Neuronal stem cell (in vitro differentiated cells): ENCODE measurements at regions not wholly inside any gene's neighbourhood (a gene's known extent, or its start where the extent isn't known, plus 50 kb on each side); places are given as distances from the start of the nearest gene placed in this dataset.
A peak's percentile ranks its signal among the peaks of the same experiment; 100 is the strongest.

ENCODE experiments used
- DNase-seq: peaks from one replicate; pipeline ENCODE4 v3.0.0-alpha.2; 2013; ENCODE audit warnings: low spot score
- H2AFZ ChIP-seq: one replicate; pipeline ENCODE4 v1.6.1; 2013; ENCODE audit warnings: mild to moderate bottlenecking, low read length, inconsistent platforms
- H2AK5ac ChIP-seq: 2 replicates; pipeline ENCODE4 v1.6.1; 2013; ENCODE audit warnings: low read depth, mild to moderate bottlenecking, inconsistent platforms, low read length, moderate library complexity, mixed read lengths
- H2BK120ac ChIP-seq: 2 replicates; pipeline ENCODE4 v1.6.1; 2013; ENCODE audit warnings: low read depth, mild to moderate bottlenecking, inconsistent platforms, low read length, moderate library complexity, mixed read lengths
- H2BK12ac ChIP-seq: one replicate; pipeline ENCODE4 v1.6.1; 2013; ENCODE audit warnings: low read length, inconsistent platforms
- H2BK15ac ChIP-seq: 2 replicates; pipeline ENCODE4 v1.6.1; 2013; ENCODE audit warnings: mild to moderate bottlenecking, low read length, inconsistent platforms, mixed read lengths
- H2BK5ac ChIP-seq: one replicate; pipeline ENCODE4 v1.6.1; 2013; ENCODE audit warnings: inconsistent platforms, mild to moderate bottlenecking, low read length, moderate library complexity
- H3K14ac ChIP-seq: one replicate; pipeline ENCODE4 v1.6.1; 2013; ENCODE audit warnings: low read length, inconsistent platforms
- H3K18ac ChIP-seq: 2 replicates; pipeline ENCODE4 v1.6.1; 2013; ENCODE audit warnings: low read length, inconsistent platforms
- H3K23ac ChIP-seq: 2 replicates; pipeline ENCODE4 v1.6.1; 2013; ENCODE audit warnings: low read depth, mild to moderate bottlenecking, mixed read lengths, low read length, inconsistent platforms; ENCODE audit not compliant: poor library complexity
- H3K27ac ChIP-seq: replicated peaks from 3 replicates; pipeline ENCODE4 v1.5.1; 2013; ENCODE audit warnings: low read length, inconsistent platforms
- H3K27me3 ChIP-seq, 3 experiments: 2 replicates each; pipeline ENCODE4 v1.6.1; 2013; ENCODE audit warnings: low read length in 3 of 3, mild to moderate bottlenecking in 2 of 3, inconsistent platforms in 1 of 3, low read depth in 1 of 3, mixed read lengths in 1 of 3, moderate library complexity in 1 of 3; ENCODE audit not compliant: control insufficient read depth in 3 of 3, insufficient read depth in 3 of 3
- H3K36me3 ChIP-seq, 2 donors: replicated peaks in 1 of 2; 2 replicates each; pipeline ENCODE4 v1.6.1; 2013; ENCODE audit warnings: low read length in 2 of 2; ENCODE audit not compliant: control insufficient read depth in 2 of 2, insufficient read depth in 2 of 2
- H3K4ac ChIP-seq: 2 replicates; pipeline ENCODE4 v1.6.1; 2013; ENCODE audit warnings: inconsistent platforms, mild to moderate bottlenecking, low read length, moderate library complexity
- H3K4me1 ChIP-seq, 2 donors: 1 replicate in 1 of 2; 2 replicates in 1 of 2; pipeline ENCODE4 v1.6.1; 2013; ENCODE audit warnings: low read length in 2 of 2, low read depth in 1 of 2; ENCODE audit not compliant: control insufficient read depth in 2 of 2, insufficient read depth in 1 of 2
- H3K4me2 ChIP-seq: one replicate; pipeline ENCODE4 v1.6.1; 2013; ENCODE audit warnings: mild to moderate bottlenecking, low read length, inconsistent platforms; ENCODE audit not compliant: insufficient read depth, poor library complexity, severe bottlenecking
- H3K4me3 ChIP-seq, 2 donors: 2 replicates each; pipeline ENCODE4 v1.5.1; 2013; ENCODE audit warnings: low read length in 2 of 2, mild to moderate bottlenecking in 2 of 2, inconsistent platforms in 1 of 2, moderate library complexity in 1 of 2
- H3K79me1 ChIP-seq: one replicate; pipeline ENCODE4 v1.6.1; 2013; ENCODE audit warnings: low read depth, mild to moderate bottlenecking, inconsistent platforms, low read length, moderate library complexity
- H3K9ac ChIP-seq: one replicate; pipeline ENCODE4 v1.6.1; 2013; ENCODE audit warnings: mild to moderate bottlenecking, low read depth, low read length, inconsistent platforms; ENCODE audit not compliant: poor library complexity
- H3K9me3 ChIP-seq, 2 donors: replicated peaks in 1 of 2; 2 replicates each; pipeline versions ENCODE3 to v1.6.1; 2013; ENCODE audit warnings: low read length in 2 of 2, mild to moderate bottlenecking in 2 of 2, inconsistent platforms in 1 of 2, low read depth in 1 of 2, mixed read lengths in 1 of 2, moderate library complexity in 1 of 2; ENCODE audit not compliant: control insufficient read depth in 2 of 2, insufficient read depth in 1 of 2
- H4K8ac ChIP-seq: one replicate; pipeline ENCODE4 v1.6.1; 2013; ENCODE audit warnings: low read depth, mild to moderate bottlenecking, inconsistent platforms, low read length, moderate library complexity
- H4K91ac ChIP-seq: one replicate; pipeline ENCODE4 v1.6.1; 2013; ENCODE audit warnings: low read length, low read depth, mild to moderate bottlenecking, inconsistent platforms; ENCODE audit not compliant: poor library complexity
- WGBS, 2 donors: extraction: QIAGEN DNeasy Blood & Tissue Kit; methylation state at CpG; one replicate each; pipeline ENCODE4 v1.1.7; 2013; ENCODE audit warnings: missing lambda C conversion rate in 2 of 2, mixed read lengths in 1 of 2; ENCODE audit not compliant: insufficient read length in 2 of 2, insufficient replicate concordance in 1 of 2; ENCODE audit errors: extremely low coverage in 2 of 2; 5-methylcytosine and 5-hydroxymethylcytosine counted together

DNA sequence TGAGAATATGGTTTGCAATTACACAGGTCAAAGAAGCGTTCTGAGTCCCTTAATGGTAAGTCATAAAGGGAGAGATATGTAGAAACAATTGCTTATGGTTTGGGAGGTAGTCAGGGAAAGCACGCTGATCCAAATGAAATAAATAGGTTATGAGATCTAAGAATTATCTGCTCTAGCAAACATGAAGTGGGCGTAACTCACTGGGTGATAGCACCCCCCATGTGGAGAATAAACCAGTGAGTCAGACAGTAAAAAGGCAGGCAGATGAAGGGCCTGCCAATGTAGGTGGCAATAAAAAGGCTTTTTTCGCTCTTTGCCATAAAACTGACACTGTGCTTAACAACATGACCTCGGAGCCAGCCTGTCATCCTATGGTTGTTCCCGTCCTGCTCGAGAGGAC lies 306.9 kb downstream of the GLRX3 start:
- Histone ChIP-seq H3K27me3 (peaks cover 0 to 3% (median 0%) of the 10 kb centered on the region in 3 experiments), H2AK5ac (peak overlapping the region; percentile 32), H3K18ac (no peak overlapping the region), H3K4me3 (peak overlapping the region in 1 of 2 donors; percentile 71), H3K4ac (no peak overlapping the region), H3K9me3 (peaks cover 0 to 3% of the 10 kb centered on the region in 2 donors), H3K9ac (no peak overlapping the region), H2BK12ac (peak overlapping the region; percentile 97), H4K91ac (peak overlapping the region; percentile 6), H3K27ac (no peak overlapping the region), H4K8ac (no peak overlapping the region), H3K36me3 (no peaks in the 10 kb centered on the region), H2BK120ac (no peak overlapping the region), H3K4me2 (no peak overlapping the region), H3K14ac (no peak overlapping the region), H3K23ac (no peak overlapping the region), H3K4me1 (peaks cover 0 to 3% of the 10 kb centered on the region in 2 donors), H2BK5ac (no peak overlapping the region), H2AFZ (no peak overlapping the region), H2BK15ac (no peak overlapping the region), H3K79me1 (no peaks in the 10 kb centered on the region)
- WGBS, 2 donors, result no CpG with 5 or more reads among the region's 7 CpGs
- DNase-seq, result no peak

DNA sequence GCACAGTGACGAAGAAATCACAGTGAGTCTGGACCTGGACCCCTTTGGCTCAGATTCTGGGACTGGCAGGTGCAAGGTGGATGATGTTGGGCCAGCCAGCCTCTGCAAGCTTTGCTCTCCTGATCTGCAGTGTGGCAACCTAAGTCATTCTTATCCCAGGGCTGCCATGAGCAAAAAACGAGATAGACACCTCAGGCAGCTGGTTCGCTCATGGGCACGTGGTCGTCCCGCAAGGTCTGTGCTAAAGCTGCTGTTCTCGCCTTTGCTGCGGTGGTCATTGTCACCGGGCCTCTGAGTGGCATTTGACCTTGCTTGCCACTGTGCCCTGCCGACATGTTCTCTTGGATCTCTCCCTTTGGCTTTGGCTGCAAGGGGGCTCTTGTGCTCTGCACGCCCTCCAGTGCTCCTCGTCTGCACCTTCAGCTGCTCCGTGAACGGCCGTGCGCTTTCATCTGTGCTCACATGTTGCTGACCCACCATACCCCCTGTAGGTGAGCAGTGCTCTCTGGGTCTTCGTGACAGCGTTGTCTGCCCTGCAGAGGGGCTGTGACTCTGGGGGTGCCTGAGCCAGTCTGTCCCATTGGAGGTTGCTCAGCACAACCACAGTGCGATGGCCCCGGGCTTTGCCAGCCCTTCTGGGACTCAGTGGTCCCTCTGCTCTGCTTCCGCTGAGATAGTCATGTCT lies 317.0 kb downstream of the GLRX3 start:
- Histone ChIP-seq H3K9ac (peak overlapping the region; percentile 61), H3K23ac (peak overlapping the region; percentile 11), H3K4me1 (no peaks in the 10 kb centered on the region), H3K4me3 (no peak overlapping the region), H2AFZ (no peak overlapping the region), H3K14ac (peak overlapping the region; percentile 85), H2BK15ac (no peak overlapping the region), H3K9me3 (no peaks in the 10 kb centered on the region), H2AK5ac (peak overlapping the region; percentile 81), H4K8ac (peak overlapping the region; percentile 8), H3K27me3 (peaks cover 0 to 2% (median 0%) of the 10 kb centered on the region in 3 experiments), H3K4me2 (no peak overlapping the region), H3K18ac (peak overlapping the region; percentile 8), H2BK12ac (no peak overlapping the region), H4K91ac (no peak overlapping the region), H3K79me1 (no peaks in the 10 kb centered on the region), H3K27ac (no peak overlapping the region), H3K4ac (no peak overlapping the region), H3K36me3 (no peaks in the 10 kb centered on the region), H2BK5ac (no peak overlapping the region), H2BK120ac (no peak overlapping the region)
- no peak for DNase-seq
- WGBS, 2 donors, result no CpG with 5 or more reads among the region's 21 CpGs

DNA sequence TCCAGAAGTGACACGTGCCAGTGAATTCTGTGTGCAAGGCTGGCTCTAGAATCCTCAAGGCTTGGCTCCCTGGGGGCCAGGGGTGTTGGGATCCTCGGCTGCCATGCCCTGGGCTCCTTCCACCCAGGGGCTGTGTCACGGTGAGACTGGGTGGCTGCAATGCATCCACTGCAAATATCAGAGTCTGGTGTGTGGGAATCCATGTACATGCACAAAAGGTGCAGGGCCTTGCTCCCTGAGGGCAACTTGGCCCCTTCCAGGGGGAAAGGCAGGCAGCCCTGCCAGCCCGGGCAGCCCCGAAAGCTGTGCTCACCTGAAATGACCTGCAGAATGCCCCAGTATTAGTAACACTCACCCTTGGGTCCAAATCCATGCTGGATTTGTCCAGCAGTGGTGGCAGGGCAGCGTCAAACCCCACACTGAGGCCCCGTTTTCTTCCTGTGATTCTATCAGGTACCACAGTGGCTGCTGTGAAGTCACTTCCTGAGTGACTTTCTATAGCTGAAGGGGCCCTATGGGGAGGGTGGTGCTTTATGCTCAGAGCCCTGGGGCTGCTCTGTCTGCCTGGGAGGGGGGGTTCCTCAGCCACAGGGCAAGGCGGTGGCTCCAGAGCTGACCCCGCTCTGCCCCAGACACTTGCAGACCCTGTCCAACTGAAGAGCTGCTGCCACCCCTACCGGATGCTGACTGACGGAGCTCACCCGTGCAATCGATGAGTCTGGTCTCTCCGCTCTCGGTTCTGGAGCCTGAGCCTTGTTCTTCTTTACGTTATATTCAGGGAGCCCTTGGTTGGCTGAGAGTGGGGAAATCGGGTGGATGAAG lies 317.7 kb downstream of the GLRX3 start:
- Histone ChIP-seq H3K9me3 (peaks cover 0 to 1% of the 10 kb centered on the region in 2 donors), H2AK5ac (no peak overlapping the region), H3K27ac (no peak overlapping the region), H2AFZ (no peak overlapping the region), H4K8ac (no peak overlapping the region), H3K27me3 (peaks cover 0 to 2% (median 0%) of the 10 kb centered on the region in 3 experiments), H4K91ac (no peak overlapping the region), H3K9ac (peak overlapping the region; percentile 34), H3K23ac (no peak overlapping the region), H3K4me2 (no peak overlapping the region), H2BK120ac (no peak overlapping the region), H2BK15ac (no peak overlapping the region), H2BK5ac (no peak overlapping the region), H3K36me3 (no peaks in the 10 kb centered on the region), H3K79me1 (no peaks in the 10 kb centered on the region), H2BK12ac (no peak overlapping the region), H3K14ac (no peak overlapping the region), H3K4me3 (no peak overlapping the region), H3K18ac (peak overlapping the region; percentile 59), H3K4me1 (no peaks in the 10 kb centered on the region), H3K4ac (no peak overlapping the region)
- WGBS, 2 donors, result no CpG with 5 or more reads among the region's 17 CpGs
- no peak for DNase-seq

DNA sequence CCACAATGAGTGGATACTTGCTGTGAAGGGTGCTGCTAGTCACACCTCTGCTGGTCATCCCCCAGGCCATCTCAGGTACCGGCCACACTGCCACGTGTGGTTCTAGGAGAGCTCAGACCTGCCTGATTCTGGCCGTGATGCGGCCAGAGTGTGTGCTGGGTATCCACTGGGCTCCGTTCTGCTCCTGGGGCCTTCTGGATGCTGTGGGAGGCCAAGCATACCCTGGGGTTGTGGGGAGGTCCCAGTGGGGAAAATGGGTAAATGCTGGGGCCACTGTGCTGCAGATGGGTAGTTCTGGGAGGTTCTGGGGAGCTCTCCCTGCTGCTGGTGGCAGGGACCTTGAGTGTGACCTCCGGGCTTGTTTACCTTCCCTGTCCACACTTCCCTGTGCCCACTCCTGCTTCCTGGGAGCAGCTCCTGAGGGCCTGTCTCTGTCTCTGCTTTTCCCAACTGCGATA lies 318.4 kb downstream of the GLRX3 start:
- no CpG with 5 or more reads among the region's 7 CpGs for WGBS, 2 donors
- H3K23ac ChIP-seq, result no peak overlapping the region
- H2AFZ ChIP-seq, result no peak overlapping the region
- H3K18ac ChIP-seq, result no peak overlapping the region
- H3K4me3 ChIP-seq, result no peak overlapping the region
- no peak overlapping the region for H3K4me2 ChIP-seq
- no peak overlapping the region for H4K8ac ChIP-seq
- no peaks in the 10 kb centered on the region for H3K36me3 ChIP-seq
- H2BK120ac ChIP-seq, result no peak overlapping the region
- no peaks in the 10 kb centered on the region for H3K4me1 ChIP-seq
- peaks cover 0 to 1% of the 10 kb centered on the region in 2 donors for H3K9me3 ChIP-seq
- H2BK5ac ChIP-seq, result no peak overlapping the region
- no peak overlapping the region for H3K9ac ChIP-seq
- no peak overlapping the region for H4K91ac ChIP-seq
- H3K27ac ChIP-seq, result no peak overlapping the region
- H2BK12ac ChIP-seq, result no peak overlapping the region
- no peak overlapping the region for H2AK5ac ChIP-seq
- H2BK15ac ChIP-seq, result no peak overlapping the region
- no peak for DNase-seq
- no peak overlapping the region for H3K4ac ChIP-seq
- peaks cover 0 to 2% (median 0%) of the 10 kb centered on the region in 3 experiments for H3K27me3 ChIP-seq
- no peak overlapping the region for H3K14ac ChIP-seq
- no peaks in the 10 kb centered on the region for H3K79me1 ChIP-seq
